GM23338 (cell line): ENCODE measurements at regions not wholly inside any gene's neighbourhood (a gene's known extent, or its start where the extent isn't known, plus 50 kb on each side); places are given as distances from the start of the nearest gene placed in this dataset.

Experiments used
- ATAC-seq: fragments of 200-7000 bp; cut with Tn5 transposase; 3 replicates; pipeline ENCODE4 v1.9.1; 2020
- DNase-seq: peaks from one replicate; pipeline ENCODE4 v3.0.0-alpha.2; 2015; ENCODE audit warnings: low spot score
- H2AFZ ChIP-seq: fragments of 200-600 bp; sonication (generic); 2 replicates; pipeline ENCODE4 v1.8.0; 2016; ENCODE audit warnings: antibody characterized with exemption, mild to moderate bottlenecking, moderate library complexity
- H3F3A ChIP-seq: fragments of 200-600 bp; sonication (generic); replicated peaks from 2 replicates; pipeline ENCODE4 v1.8.0; 2017; ENCODE audit warnings: antibody characterized with exemption, mixed run types, low read depth
- H3K27ac ChIP-seq: fragments of 200-600 bp; sonication (generic); 2 replicates; pipeline ENCODE4 v1.6.1; 2016; ENCODE audit warnings: low read depth
- H3K27me3 ChIP-seq: fragments of 200-600 bp; sonication (generic); 2 replicates; pipeline ENCODE4 v1.8.0; 2016; ENCODE audit warnings: mild to moderate bottlenecking, mixed run types, moderate library complexity; ENCODE audit not compliant: insufficient read depth
- H3K36me3 ChIP-seq: fragments of 200-600 bp; sonication (generic); 2 replicates; pipeline ENCODE4 v1.8.0; 2016; ENCODE audit warnings: mild to moderate bottlenecking; ENCODE audit not compliant: insufficient read depth
- H3K4me1 ChIP-seq: fragments of 200-600 bp; sonication (generic); 2 replicates; pipeline ENCODE4 v1.8.0; 2016; ENCODE audit warnings: mild to moderate bottlenecking, moderate library complexity; ENCODE audit not compliant: insufficient read depth
- H3K4me2 ChIP-seq: fragments of 200-600 bp; sonication (generic); 2 replicates; pipeline ENCODE4 v1.7.1; 2017; ENCODE audit warnings: mixed run types
- H3K4me3 ChIP-seq: fragments of 200-600 bp; sonication (generic); 2 replicates; pipeline ENCODE4 v1.6.1; 2016; ENCODE audit warnings: mixed run types
- H3K79me2 ChIP-seq: fragments of 200-600 bp; sonication (generic); replicated peaks from 2 replicates; pipeline ENCODE4 v1.8.0; 2017; ENCODE audit warnings: mild to moderate bottlenecking; ENCODE audit not compliant: insufficient read depth
- H3K9me2 ChIP-seq: fragments of 200-600 bp; sonication (generic); 2 replicates; pipeline ENCODE4 v1.8.0; 2017; ENCODE audit not compliant: insufficient read depth
- H4K20me1 ChIP-seq: fragments of 200-600 bp; sonication (generic); replicated peaks from 2 replicates; pipeline ENCODE4 v1.8.0; 2017; ENCODE audit warnings: mild to moderate bottlenecking; ENCODE audit not compliant: insufficient read depth
- H3K27ac Mint-ChIP-seq: 2 replicates; pipeline ENCODE4 v1.8.0; 2020; ENCODE audit warnings: inconsistent platforms, mild to moderate bottlenecking, moderate library complexity, mixed read lengths
- H3K27me3 Mint-ChIP-seq: 3 replicates; pipeline ENCODE4 v1.8.0; 2022; ENCODE audit warnings: low read depth, mild to moderate bottlenecking, moderate library complexity, mixed read lengths, inconsistent platforms; ENCODE audit not compliant: insufficient read depth, poor library complexity
- H3K36me3 Mint-ChIP-seq: 3 replicates; pipeline ENCODE4 v1.8.0; 2021; ENCODE audit warnings: low read depth, mild to moderate bottlenecking, inconsistent platforms, moderate library complexity, mixed read lengths
- H3K4me1 Mint-ChIP-seq: 3 replicates; pipeline ENCODE4 v1.8.0; 2020; ENCODE audit warnings: mild to moderate bottlenecking, inconsistent platforms, mixed read lengths
- H3K4me3 Mint-ChIP-seq: 3 replicates; pipeline ENCODE4 v1.8.0; 2021; ENCODE audit warnings: moderate library complexity, mild to moderate bottlenecking, inconsistent platforms, mixed read lengths
- H3K9me3 Mint-ChIP-seq: 3 replicates; pipeline ENCODE4 v1.8.0; 2020; ENCODE audit warnings: moderate library complexity, mild to moderate bottlenecking, inconsistent platforms, mixed read lengths
- CREB1 ChIP-seq: fragments of 250-450 bp; sonication (Bioruptor Pico); IDR thresholded peaks from 2 replicates; pipeline ENCODE4 v1.5.0; 2020; ENCODE audit warnings: low read depth, mild to moderate bottlenecking, moderate library complexity
- CTCF ChIP-seq, 2 experiments: fragments of 200-600 bp in 1 of 2; sonication (generic) in 1 of 2; conservative IDR thresholded peaks; 2 replicates each; pipeline versions ENCODE4 v1.5.1 to v1.6.1; 2016 to 2017; ENCODE audit warnings: antibody characterized with exemption in 2 of 2, low read depth in 2 of 2, mild to moderate bottlenecking in 2 of 2, moderate library complexity in 1 of 2
- ETS1 ChIP-seq: IDR thresholded peaks from 2 replicates; pipeline ENCODE4 v1.6.1; 2016; ENCODE audit warnings: antibody characterized with exemption
- EZH2 ChIP-seq: fragments of 200-600 bp; sonication (generic); IDR thresholded peaks from one replicate; pipeline ENCODE4 v1.8.0; 2017; ENCODE audit warnings: antibody characterized with exemption, mild to moderate bottlenecking, low read depth; ENCODE audit not compliant: unreplicated experiment
- JUNB ChIP-seq: IDR thresholded peaks from one replicate; pipeline ENCODE4 v1.6.1; 2016; ENCODE audit warnings: antibody characterized with exemption; ENCODE audit not compliant: unreplicated experiment
- POLR2AphosphoS5 ChIP-seq: IDR thresholded peaks from 2 replicates; pipeline ENCODE4 v1.6.1; 2016; ENCODE audit warnings: antibody characterized with exemption, low read depth
- STAT1 ChIP-seq: IDR thresholded peaks from one replicate; pipeline ENCODE4 v1.6.1; 2016; ENCODE audit warnings: antibody characterized with exemption; ENCODE audit not compliant: unreplicated experiment
- ZNF114 ChIP-seq: fragments of 250-450 bp; sonication (Bioruptor Pico); IDR thresholded peaks from 2 replicates; pipeline ENCODE4 v1.5.0; 2020; ENCODE audit warnings: mild to moderate bottlenecking, moderate library complexity
- TF ChIP-seq, protein P1 (sequence below): IDR thresholded peaks from one replicate; pipeline ENCODE4 v1.6.1; 2018; ENCODE audit warnings: antibody characterized with exemption; ENCODE audit not compliant: unreplicated experiment

DNA sequence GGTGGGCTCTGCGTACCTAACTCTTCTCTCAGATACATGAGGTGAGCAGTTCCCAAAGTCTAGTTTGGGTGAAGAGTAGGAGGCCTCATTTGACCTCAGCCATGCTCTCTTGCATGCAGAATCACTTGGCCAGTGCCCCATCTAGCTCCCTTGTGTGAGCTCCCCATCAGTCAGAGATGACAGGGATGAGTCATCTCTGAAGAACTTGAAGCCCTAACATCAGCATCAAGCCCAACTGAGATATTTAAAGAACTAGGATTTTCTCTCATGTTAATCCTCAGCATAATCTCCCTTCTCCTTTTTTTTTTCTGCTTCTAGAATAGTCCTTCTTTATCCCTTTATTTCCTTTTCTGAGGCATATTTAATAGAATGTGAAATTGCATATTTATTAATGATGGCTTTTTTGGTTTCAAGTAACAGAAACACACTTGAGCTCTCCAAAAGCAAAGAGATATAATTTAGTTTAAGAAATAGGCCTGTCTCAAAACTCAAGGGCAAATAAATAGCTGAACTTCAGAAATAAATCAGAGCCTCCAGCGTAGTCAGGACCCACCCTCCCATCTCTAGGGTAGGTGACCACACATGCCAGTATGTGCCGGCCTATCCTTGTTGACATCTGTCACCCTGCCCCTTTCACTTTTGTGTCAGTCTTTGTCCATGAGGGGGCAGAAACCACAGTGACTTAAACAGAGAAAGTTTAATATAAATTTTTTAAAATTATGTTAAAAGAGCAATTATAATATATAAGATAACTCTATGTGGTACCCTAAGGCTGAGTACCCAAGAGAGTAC, 112.3 kb downstream of the TSEN15 start:
- no peaks in the 10 kb centered on the region for H3K36me3 Mint-ChIP-seq
- H3K4me1 Mint-ChIP-seq = no peaks in the 10 kb centered on the region
- H3K36me3 ChIP-seq = no peaks in the 10 kb centered on the region; the same call in 1 of the 2 replicates
- TF ChIP-seq CREB1 (no peak), JUNB (no peak), POLR2AphosphoS5 (no peak), EZH2 (no peak), ETS1 (no peak), CTCF (conservative IDR thresholded peaks at IDR 0.05; ENCODE audit: low read depth in 2 of 2) (no peak), ZNF114 (CRISPR knock-in tag) (no peak)
- TF ChIP-seq, protein P1, sequence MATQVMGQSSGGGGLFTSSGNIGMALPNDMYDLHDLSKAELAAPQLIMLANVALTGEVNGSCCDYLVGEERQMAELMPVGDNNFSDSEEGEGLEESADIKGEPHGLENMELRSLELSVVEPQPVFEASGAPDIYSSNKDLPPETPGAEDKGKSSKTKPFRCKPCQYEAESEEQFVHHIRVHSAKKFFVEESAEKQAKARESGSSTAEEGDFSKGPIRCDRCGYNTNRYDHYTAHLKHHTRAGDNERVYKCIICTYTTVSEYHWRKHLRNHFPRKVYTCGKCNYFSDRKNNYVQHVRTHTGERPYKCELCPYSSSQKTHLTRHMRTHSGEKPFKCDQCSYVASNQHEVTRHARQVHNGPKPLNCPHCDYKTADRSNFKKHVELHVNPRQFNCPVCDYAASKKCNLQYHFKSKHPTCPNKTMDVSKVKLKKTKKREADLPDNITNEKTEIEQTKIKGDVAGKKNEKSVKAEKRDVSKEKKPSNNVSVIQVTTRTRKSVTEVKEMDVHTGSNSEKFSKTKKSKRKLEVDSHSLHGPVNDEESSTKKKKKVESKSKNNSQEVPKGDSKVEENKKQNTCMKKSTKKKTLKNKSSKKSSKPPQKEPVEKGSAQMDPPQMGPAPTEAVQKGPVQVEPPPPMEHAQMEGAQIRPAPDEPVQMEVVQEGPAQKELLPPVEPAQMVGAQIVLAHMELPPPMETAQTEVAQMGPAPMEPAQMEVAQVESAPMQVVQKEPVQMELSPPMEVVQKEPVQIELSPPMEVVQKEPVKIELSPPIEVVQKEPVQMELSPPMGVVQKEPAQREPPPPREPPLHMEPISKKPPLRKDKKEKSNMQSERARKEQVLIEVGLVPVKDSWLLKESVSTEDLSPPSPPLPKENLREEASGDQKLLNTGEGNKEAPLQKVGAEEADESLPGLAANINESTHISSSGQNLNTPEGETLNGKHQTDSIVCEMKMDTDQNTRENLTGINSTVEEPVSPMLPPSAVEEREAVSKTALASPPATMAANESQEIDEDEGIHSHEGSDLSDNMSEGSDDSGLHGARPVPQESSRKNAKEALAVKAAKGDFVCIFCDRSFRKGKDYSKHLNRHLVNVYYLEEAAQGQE = no peak
- no peaks in the 10 kb centered on the region; the same call in 2 of the 3 replicates for H3K9me3 Mint-ChIP-seq
- no peaks in the 10 kb centered on the region for H4K20me1 ChIP-seq
- no peak for ATAC-seq
- no peak overlapping the region; the same call in 1 of the 2 replicates for H2AFZ ChIP-seq
- H3K4me3 ChIP-seq = no peak overlapping the region
- no peaks in the 10 kb centered on the region for H3F3A ChIP-seq
- no peak overlapping the region for H3K27ac ChIP-seq
- peaks cover 4% of the 10 kb centered on the region for H3K27me3 Mint-ChIP-seq
- no peaks in the 10 kb centered on the region for H3K27me3 ChIP-seq
- H3K79me2 ChIP-seq = no peaks in the 10 kb centered on the region
- no peak overlapping the region for H3K4me3 Mint-ChIP-seq
- H3K27ac Mint-ChIP-seq = no peak overlapping the region
- no peak overlapping the region for H3K4me2 ChIP-seq
- no peak for DNase-seq
- H3K4me1 ChIP-seq = peaks cover 2% of the 10 kb centered on the region; the same call in 1 of the 2 replicates
- H3K9me2 ChIP-seq = no peaks in the 10 kb centered on the region

DNA sequence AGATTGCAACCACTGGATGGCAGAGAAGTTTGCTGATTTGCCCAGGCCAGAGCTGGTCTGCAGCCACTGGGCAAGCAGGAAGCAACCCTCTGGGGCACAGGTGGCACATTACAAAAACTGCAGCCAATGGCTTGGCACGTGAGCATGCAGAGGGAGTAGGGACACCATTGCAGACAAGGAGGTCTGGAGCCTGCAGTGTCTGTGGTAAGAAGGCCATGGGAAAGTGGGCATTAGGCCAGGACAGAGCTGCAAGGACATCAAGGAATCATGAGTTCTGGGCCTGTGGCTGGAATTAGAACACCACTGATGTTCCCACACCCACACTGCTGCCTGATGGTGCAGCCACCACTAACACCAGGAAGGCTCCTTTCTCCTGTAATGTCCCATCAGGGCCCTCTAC, 113.0 kb downstream of the TSEN15 start:
- Mint-ChIP-seq H3K27ac (no peak overlapping the region), H3K27me3 (peaks cover 4% of the 10 kb centered on the region), H3K4me3 (no peak overlapping the region), H3K4me1 (no peaks in the 10 kb centered on the region), H3K36me3 (no peaks in the 10 kb centered on the region), H3K9me3 (no peaks in the 10 kb centered on the region; the same call in 2 of the 3 replicates)
- H3K36me3 ChIP-seq = no peaks in the 10 kb centered on the region; the same call in 1 of the 2 replicates
- H3K9me2 ChIP-seq = no peaks in the 10 kb centered on the region
- H3K4me1 ChIP-seq = no peaks in the 10 kb centered on the region
- H4K20me1 ChIP-seq = no peaks in the 10 kb centered on the region
- no peak overlapping the region for H3K27ac ChIP-seq
- no peak overlapping the region for H3K4me3 ChIP-seq
- no peaks in the 10 kb centered on the region for H3K79me2 ChIP-seq
- no peaks in the 10 kb centered on the region for H3K27me3 ChIP-seq
- no peak overlapping the region for H2AFZ ChIP-seq
- ATAC-seq (no peak), DNase-seq (no peak)
- TF ChIP-seq STAT1 = no peak
- no peak for TF ChIP-seq CTCF (conservative IDR thresholded peaks at IDR 0.05; ENCODE audit: low read depth in 2 of 2)
- no peak for TF ChIP-seq EZH2
- no peak for TF ChIP-seq ZNF114 (CRISPR knock-in tag)
- TF ChIP-seq, protein P1 = no peak
- no peak overlapping the region for H3K4me2 ChIP-seq
- no peaks in the 10 kb centered on the region for H3F3A ChIP-seq
